ENCODE measurements at regions not wholly inside any gene's neighbourhood (a gene's known extent, or its start where the extent isn't known, plus 50 kb on each side); places are given as distances from the start of the nearest gene placed in this dataset.
A peak's percentile ranks its signal among the peaks of the same experiment; 100 is the strongest.

GRCh38 chr4:136670265-136670664 is 862.0 kb downstream of the PCDH18 start:
- H4K91ac ChIP-seq (ENCODE audit: low read length): no peak overlapping the region
- no peak overlapping the region for H3K4me3 ChIP-seq (ENCODE audit: insufficient read depth in 1 of 2, low read depth in 1 of 2, low read length in 2 of 2)
- no peak overlapping the region for H2BK15ac ChIP-seq (ENCODE audit: low read depth, poor library complexity, severe bottlenecking)
- no peaks in the 10 kb centered on the region for H3K27me3 ChIP-seq (ENCODE audit: control insufficient read depth in 1 of 2, insufficient read depth in 1 of 2, low read length in 2 of 2)
- no peak overlapping the region for H3K4me2 ChIP-seq (ENCODE audit: low read length, poor library complexity, severe bottlenecking)
- no peak overlapping the region for H3K23ac ChIP-seq (ENCODE audit: low read length in 2 of 2)
- no peak overlapping the region for H2AFZ ChIP-seq (ENCODE audit: low read depth, low read length)
- H3K14ac ChIP-seq (ENCODE audit: low read length in 2 of 2): no peak overlapping the region
- no peaks in the 10 kb centered on the region for H3K4me1 ChIP-seq (ENCODE audit: control insufficient read depth, insufficient read depth, low read depth, low read length)
- no peak overlapping the region for H3K18ac ChIP-seq (ENCODE audit: low read depth in 1 of 2, low read length in 2 of 2)
- no peak overlapping the region for H3K4ac ChIP-seq (ENCODE audit: low read depth in 1 of 2, low read length in 2 of 2)
- DNase-seq: no peak
- H4K8ac ChIP-seq (ENCODE audit: low read length): no peak overlapping the region
- no peaks in the 10 kb centered on the region for H3K79me1 ChIP-seq (replicated peaks; ENCODE audit: low read length, poor library complexity, severe bottlenecking)
- WGBS: 96% methylated on average over 2 of the region's 2 CpGs
- no peaks in the 10 kb centered on the region for H3K9me3 ChIP-seq (ENCODE audit: control insufficient read depth, low read length)
- no peak overlapping the region for H2AK5ac ChIP-seq (ENCODE audit: low read length, severe bottlenecking)
- H3K27ac ChIP-seq (ENCODE audit: low read length, poor library complexity, severe bottlenecking): no peak overlapping the region
- H2BK12ac ChIP-seq (ENCODE audit: low read length in 2 of 2): no peak overlapping the region
- no peak overlapping the region for H2BK5ac ChIP-seq (ENCODE audit: low read depth, low read length, poor library complexity, severe bottlenecking)
- no peak overlapping the region for H3K9ac ChIP-seq (ENCODE audit: low read length)
- H3K36me3 ChIP-seq (ENCODE audit: control insufficient read depth in 1 of 2, insufficient read depth in 2 of 2, low read depth in 1 of 2, low read length in 2 of 2): no peaks in the 10 kb centered on the region
- no peak overlapping the region for H2BK120ac ChIP-seq (ENCODE audit: low read depth, low read length)

- Histone ChIP-seq H3K23ac (ENCODE audit: low read length in 2 of 2) (no peak overlapping the region), H2AFZ (ENCODE audit: low read depth, low read length) (no peak overlapping the region), H2BK12ac (ENCODE audit: low read length in 2 of 2) (no peak overlapping the region), H4K91ac (ENCODE audit: low read length) (no peak overlapping the region), H3K18ac (ENCODE audit: low read depth in 1 of 2, low read length in 2 of 2) (no peak overlapping the region), H2BK120ac (ENCODE audit: low read depth, low read length) (no peak overlapping the region), H3K4me3 (ENCODE audit: insufficient read depth in 1 of 2, low read depth in 1 of 2, low read length in 2 of 2) (no peak overlapping the region), H3K27ac (ENCODE audit: low read length, poor library complexity, severe bottlenecking) (no peak overlapping the region), H2BK15ac (ENCODE audit: low read depth, poor library complexity, severe bottlenecking) (no peak overlapping the region), H3K36me3 (ENCODE audit: control insufficient read depth in 1 of 2, insufficient read depth in 2 of 2, low read depth in 1 of 2, low read length in 2 of 2) (no peaks in the 10 kb centered on the region), H3K4me2 (ENCODE audit: low read length, poor library complexity, severe bottlenecking) (no peak overlapping the region), H3K14ac (ENCODE audit: low read length in 2 of 2) (no peak overlapping the region), H3K9me3 (ENCODE audit: control insufficient read depth, low read length) (peaks cover 27% of the 10 kb centered on the region), H3K27me3 (ENCODE audit: control insufficient read depth in 1 of 2, insufficient read depth in 1 of 2, low read length in 2 of 2) (no peaks in the 10 kb centered on the region), H3K9ac (ENCODE audit: low read length) (no peak overlapping the region), H3K4me1 (ENCODE audit: control insufficient read depth, insufficient read depth, low read depth, low read length) (no peaks in the 10 kb centered on the region), H4K8ac (ENCODE audit: low read length) (no peak overlapping the region), H3K79me1 (replicated peaks; ENCODE audit: low read length, poor library complexity, severe bottlenecking) (no peaks in the 10 kb centered on the region), H2BK5ac (ENCODE audit: low read depth, low read length, poor library complexity, severe bottlenecking) (no peak overlapping the region), H3K4ac (ENCODE audit: low read depth in 1 of 2, low read length in 2 of 2) (no peak overlapping the region), H2AK5ac (ENCODE audit: low read length, severe bottlenecking) (no peak overlapping the region)
- no CpG with 5 or more reads among the region's 1 CpG for WGBS
- peak; percentile 36 for DNase-seq
Measured at GRCh38 chr4:136664988-136665387, 867.3 kb downstream of the PCDH18 start.

- no peaks in the 10 kb centered on the region for H3K79me1 ChIP-seq (replicated peaks; ENCODE audit: low read length, poor library complexity, severe bottlenecking)
- no peak overlapping the region for H2BK120ac ChIP-seq (ENCODE audit: low read depth, low read length)
- H3K27ac ChIP-seq (ENCODE audit: low read length, poor library complexity, severe bottlenecking): no peak overlapping the region
- DNase-seq: no peak
- no peak overlapping the region for H3K4ac ChIP-seq (ENCODE audit: low read depth in 1 of 2, low read length in 2 of 2)
- no peaks in the 10 kb centered on the region for H3K27me3 ChIP-seq (ENCODE audit: control insufficient read depth in 1 of 2, insufficient read depth in 1 of 2, low read length in 2 of 2)
- H3K9me3 ChIP-seq (ENCODE audit: control insufficient read depth, low read length): peaks cover 28% of the 10 kb centered on the region
- H3K4me3 ChIP-seq (ENCODE audit: insufficient read depth in 1 of 2, low read depth in 1 of 2, low read length in 2 of 2): peak overlapping the region in 1 of 2 experiments; percentile 2
- H4K8ac ChIP-seq (ENCODE audit: low read length): no peak overlapping the region
- no peaks in the 10 kb centered on the region for H3K36me3 ChIP-seq (ENCODE audit: control insufficient read depth in 1 of 2, insufficient read depth in 2 of 2, low read depth in 1 of 2, low read length in 2 of 2)
- H2BK5ac ChIP-seq (ENCODE audit: low read depth, low read length, poor library complexity, severe bottlenecking): peak overlapping the region; percentile 19
- no peak overlapping the region for H3K4me2 ChIP-seq (ENCODE audit: low read length, poor library complexity, severe bottlenecking)
- no peak overlapping the region for H2BK12ac ChIP-seq (ENCODE audit: low read length in 2 of 2)
- H3K4me1 ChIP-seq (ENCODE audit: control insufficient read depth, insufficient read depth, low read depth, low read length): no peaks in the 10 kb centered on the region
- no peak overlapping the region for H3K14ac ChIP-seq (ENCODE audit: low read length in 2 of 2)
- H3K9ac ChIP-seq (ENCODE audit: low read length): no peak overlapping the region
- H2AK5ac ChIP-seq (ENCODE audit: low read length, severe bottlenecking): no peak overlapping the region
- no peak overlapping the region for H2BK15ac ChIP-seq (ENCODE audit: low read depth, poor library complexity, severe bottlenecking)
- no peak overlapping the region for H3K18ac ChIP-seq (ENCODE audit: low read depth in 1 of 2, low read length in 2 of 2)
- H2AFZ ChIP-seq (ENCODE audit: low read depth, low read length): no peak overlapping the region
- no peak overlapping the region for H3K23ac ChIP-seq (ENCODE audit: low read length in 2 of 2)
- WGBS: no CpG with 5 or more reads among the region's 1 CpG
- H4K91ac ChIP-seq (ENCODE audit: low read length): no peak overlapping the region
Measured at GRCh38 chr4:136662539-136662938, 869.8 kb downstream of the PCDH18 start.

GRCh38 chr4:136653640-136654406 is 878.5 kb downstream of the PCDH18 start:
- no peak overlapping the region for H2BK15ac ChIP-seq (ENCODE audit: low read depth, poor library complexity, severe bottlenecking)
- DNase-seq: no peak
- H3K18ac ChIP-seq (ENCODE audit: low read depth in 1 of 2, low read length in 2 of 2): no peak overlapping the region
- H2BK120ac ChIP-seq (ENCODE audit: low read depth, low read length): no peak overlapping the region
- H4K8ac ChIP-seq (ENCODE audit: low read length): no peak overlapping the region
- no peaks in the 10 kb centered on the region for H3K9me3 ChIP-seq (ENCODE audit: control insufficient read depth, low read length)
- 93% methylated on average over 3 of the region's 7 CpGs for WGBS
- H3K9ac ChIP-seq (ENCODE audit: low read length): no peak overlapping the region
- no peak overlapping the region for H3K27ac ChIP-seq (ENCODE audit: low read length, poor library complexity, severe bottlenecking)
- no peak overlapping the region for H3K23ac ChIP-seq (ENCODE audit: low read length in 2 of 2)
- H3K27me3 ChIP-seq (ENCODE audit: control insufficient read depth in 1 of 2, insufficient read depth in 1 of 2, low read length in 2 of 2): no peaks in the 10 kb centered on the region
- H2AK5ac ChIP-seq (ENCODE audit: low read length, severe bottlenecking): no peak overlapping the region
- peaks cover 2% of the 10 kb centered on the region for H3K4me1 ChIP-seq (ENCODE audit: control insufficient read depth, insufficient read depth, low read depth, low read length)
- H3K4me3 ChIP-seq (ENCODE audit: insufficient read depth in 1 of 2, low read depth in 1 of 2, low read length in 2 of 2): no peak overlapping the region
- no peaks in the 10 kb centered on the region for H3K36me3 ChIP-seq (ENCODE audit: control insufficient read depth in 1 of 2, insufficient read depth in 2 of 2, low read depth in 1 of 2, low read length in 2 of 2)
- no peak overlapping the region for H3K4ac ChIP-seq (ENCODE audit: low read depth in 1 of 2, low read length in 2 of 2)
- no peak overlapping the region for H2AFZ ChIP-seq (ENCODE audit: low read depth, low read length)
- peak overlapping the region in 1 of 2 experiments; percentile 32 for H3K14ac ChIP-seq (ENCODE audit: low read length in 2 of 2)
- no peak overlapping the region for H2BK5ac ChIP-seq (ENCODE audit: low read depth, low read length, poor library complexity, severe bottlenecking)
- H3K4me2 ChIP-seq (ENCODE audit: low read length, poor library complexity, severe bottlenecking): no peak overlapping the region
- no peak overlapping the region for H4K91ac ChIP-seq (ENCODE audit: low read length)
- no peak overlapping the region for H2BK12ac ChIP-seq (ENCODE audit: low read length in 2 of 2)
- H3K79me1 ChIP-seq (replicated peaks; ENCODE audit: low read length, poor library complexity, severe bottlenecking): no peaks in the 10 kb centered on the region
